Activated CD4-positive, alpha-beta T cell treated with anti-CD3 and anti-CD28 coated beads, Interleukin-2, amount 10 ng/mL, durations not matched to agents 7 days and 5 days (primary cell): ENCODE measurements at regions not wholly inside any gene's neighbourhood (a gene's known extent, or its start where the extent isn't known, plus 50 kb on each side); places are given as distances from the start of the nearest gene placed in this dataset.
"Not testable (repeated sequence)": the region's sequence is repeated elsewhere in the genome, so short reads cannot be mapped to it uniquely, and the experiment has no call there.

Experiments
- CTCF ChIA-PET: fragments of 350-600 bp; sonication (Branson Sonifier 250); formaldehyde crosslinking; loops from one replicate; lab custom pipeline; 2021; ENCODE audit warnings: antibody characterized with exemption; lab: Charles Lee
- POLR2A ChIA-PET: fragments of 350-600 bp; sonication (Branson Sonifier 250); formaldehyde crosslinking; loops from one replicate; lab custom pipeline; 2021; ENCODE audit warnings: antibody characterized with exemption; lab: Charles Lee
- DNase-seq: peaks from one replicate; pipeline ENCODE4 v3.0.0-alpha.2; 2020
- H3K27ac Mint-ChIP-seq: one replicate; pipeline ENCODE4 v1.8.0; 2021; ENCODE audit warnings: mild to moderate bottlenecking, moderate library complexity, mixed read lengths
- H3K27me3 Mint-ChIP-seq: one replicate; pipeline ENCODE4 v1.8.0; 2021; ENCODE audit warnings: mixed read lengths
- H3K36me3 Mint-ChIP-seq: one replicate; pipeline ENCODE4 v1.8.0; 2021; ENCODE audit warnings: low read depth, mixed read lengths
- H3K4me1 Mint-ChIP-seq: one replicate; pipeline ENCODE4 v1.8.0; 2021; ENCODE audit warnings: mixed read lengths
- H3K4me3 Mint-ChIP-seq: one replicate; pipeline ENCODE4 v1.8.0; 2021; ENCODE audit warnings: mild to moderate bottlenecking, moderate library complexity, mixed read lengths
- H3K9me3 Mint-ChIP-seq: one replicate; pipeline ENCODE4 v1.8.0; 2021; ENCODE audit warnings: mixed read lengths

GRCh38 chr1:214123061-214123784 lies 135.4 kb downstream of the PROX1 start:
- Mint-ChIP-seq H3K27me3 (no peaks in the 10 kb centered on the region), H3K36me3 (no peaks in the 10 kb centered on the region), H3K4me1 (peaks cover 3% of the 10 kb centered on the region), H3K9me3 (peaks cover 3% of the 10 kb centered on the region), H3K27ac (no peak overlapping the region), H3K4me3 (no peak overlapping the region)
- POLR2A ChIA-PET: no interaction called here
- CTCF ChIA-PET: interaction anchor here (0.6 to 0.8 kb wide), 5 partner anchors 9 to 370 kb away, joined by 3 to 6 read pairs (median 3); no protein-coding TSS in a partner anchor
- no peak for DNase-seq

GRCh38 chr1:214124281-214124805 lies 136.6 kb downstream of the PROX1 start:
- Mint-ChIP-seq H3K36me3 (no peaks in the 10 kb centered on the region), H3K27ac (no peak overlapping the region), H3K9me3 (no peaks in the 10 kb centered on the region), H3K4me1 (peaks cover 3% of the 10 kb centered on the region), H3K4me3 (no peak overlapping the region), H3K27me3 (no peaks in the 10 kb centered on the region)
- ChIA-PET CTCF (no interaction called here), POLR2A (no interaction called here)
- no peak for DNase-seq

- CTCF ChIA-PET: no interaction called here
Observed at GRCh38 chr1:214124915-214125314, 137.1 kb downstream of the PROX1 start.

GRCh38 chr1:214125819-214126218 lies 138.0 kb downstream of the PROX1 start:
- CTCF ChIA-PET: no interaction called here
- no peak overlapping the region for H3K4me3 Mint-ChIP-seq
- H3K9me3 Mint-ChIP-seq: no peaks in the 10 kb centered on the region
- POLR2A ChIA-PET: no interaction called here
- H3K4me1 Mint-ChIP-seq: peaks cover 3% of the 10 kb centered on the region
- no peak overlapping the region for H3K27ac Mint-ChIP-seq
- no peaks in the 10 kb centered on the region for H3K27me3 Mint-ChIP-seq
- H3K36me3 Mint-ChIP-seq: no peaks in the 10 kb centered on the region
- DNase-seq: no peak

More at GRCh38 chr1:214124915-214125314, 137.1 kb downstream of the PROX1 start:
- H3K36me3 Mint-ChIP-seq: no peaks in the 10 kb centered on the region
- DNase-seq: no peak
- H3K4me3 Mint-ChIP-seq: no peak overlapping the region
- H3K27me3 Mint-ChIP-seq: no peaks in the 10 kb centered on the region
- POLR2A ChIA-PET: no interaction called here
- H3K9me3 Mint-ChIP-seq: no peaks in the 10 kb centered on the region
- no peak overlapping the region for H3K27ac Mint-ChIP-seq
- peaks cover 3% of the 10 kb centered on the region for H3K4me1 Mint-ChIP-seq

GRCh38 chr1:214126697-214127146 lies 138.9 kb downstream of the PROX1 start:
- Mint-ChIP-seq H3K27me3 (no peaks in the 10 kb centered on the region), H3K4me3 (no peak overlapping the region), H3K36me3 (no peaks in the 10 kb centered on the region), H3K9me3 (no peaks in the 10 kb centered on the region), H3K4me1 (peaks cover 3% of the 10 kb centered on the region), H3K27ac (no peak overlapping the region)
- POLR2A ChIA-PET: no interaction called here
- CTCF ChIA-PET: no interaction called here
- DNase-seq: no peak

- POLR2A ChIA-PET: no interaction called here
- H3K4me1 Mint-ChIP-seq: peaks cover 3% of the 10 kb centered on the region
- H3K27ac Mint-ChIP-seq: no peak overlapping the region
Observed at GRCh38 chr1:214127705-214128104, 139.9 kb downstream of the PROX1 start.

GRCh38 chr1:214135886-214136285 lies 145.1 kb upstream of the SMYD2 start:
- ChIA-PET POLR2A (no interaction called here), CTCF (no interaction called here)
- DNase-seq: no peak
- no peaks in the 10 kb centered on the region for H3K4me1 Mint-ChIP-seq
- H3K27ac Mint-ChIP-seq: no peak overlapping the region
- no peak overlapping the region for H3K4me3 Mint-ChIP-seq
- no peaks in the 10 kb centered on the region for H3K9me3 Mint-ChIP-seq
- no peaks in the 10 kb centered on the region for H3K27me3 Mint-ChIP-seq
- H3K36me3 Mint-ChIP-seq: no peaks in the 10 kb centered on the region

More at GRCh38 chr1:214127705-214128104, 139.9 kb downstream of the PROX1 start:
- no peak for DNase-seq
- Mint-ChIP-seq H3K27me3 (no peaks in the 10 kb centered on the region), H3K4me3 (no peak overlapping the region), H3K9me3 (no peaks in the 10 kb centered on the region), H3K36me3 (no peaks in the 10 kb centered on the region)
- CTCF ChIA-PET: no interaction called here

- Mint-ChIP-seq H3K9me3 (no peaks in the 10 kb centered on the region), H3K4me3 (no peak overlapping the region), H3K27ac (no peak overlapping the region), H3K4me1 (no peaks in the 10 kb centered on the region), H3K27me3 (no peaks in the 10 kb centered on the region), H3K36me3 (no peaks in the 10 kb centered on the region)
- no peak for DNase-seq
- ChIA-PET CTCF (interaction anchor here (0.6 kb wide), 2 partner anchors 13 to 1415 kb away, joined by 3 read pairs; no protein-coding TSS in a partner anchor), POLR2A (no interaction called here)
Observed at GRCh38 chr1:214136324-214136919, 144.5 kb upstream of the SMYD2 start.

GRCh38 chr1:214141486-214141885 lies 139.5 kb upstream of the SMYD2 start:
- Mint-ChIP-seq H3K4me1 (no peaks in the 10 kb centered on the region), H3K27me3 (no peaks in the 10 kb centered on the region), H3K9me3 (no peaks in the 10 kb centered on the region), H3K4me3 (no peak overlapping the region), H3K27ac (no peak overlapping the region), H3K36me3 (no peaks in the 10 kb centered on the region)
- ChIA-PET POLR2A (no interaction called here), CTCF (no interaction called here)
- DNase-seq: no peak

GRCh38 chr1:214143006-214143992 lies 137.7 kb upstream of the SMYD2 start:
- Mint-ChIP-seq H3K9me3 (no peaks in the 10 kb centered on the region), H3K4me1 (no peaks in the 10 kb centered on the region), H3K27ac (no peak overlapping the region), H3K4me3 (no peak overlapping the region), H3K27me3 (peaks cover 2% of the 10 kb centered on the region), H3K36me3 (no peaks in the 10 kb centered on the region)
- CTCF ChIA-PET: no interaction called here
- POLR2A ChIA-PET: no interaction called here
- DNase-seq: no peak

GRCh38 chr1:214144521-214144920 lies 136.4 kb upstream of the SMYD2 start:
- H3K4me1 Mint-ChIP-seq, H3K27me3 Mint-ChIP-seq, DNase-seq, CTCF ChIA-PET, H3K4me3 Mint-ChIP-seq, H3K9me3 Mint-ChIP-seq, H3K36me3 Mint-ChIP-seq, POLR2A ChIA-PET, H3K27ac Mint-ChIP-seq: not testable (repeated sequence)

GRCh38 chr1:214146523-214146922 lies 134.4 kb upstream of the SMYD2 start:
- no peak for DNase-seq
- no peak overlapping the region for H3K4me3 Mint-ChIP-seq
- H3K27me3 Mint-ChIP-seq: peaks cover 2% of the 10 kb centered on the region
- H3K9me3 Mint-ChIP-seq: no peaks in the 10 kb centered on the region
- ChIA-PET POLR2A (no interaction called here), CTCF (no interaction called here)
- no peaks in the 10 kb centered on the region for H3K36me3 Mint-ChIP-seq
- H3K27ac Mint-ChIP-seq: no peak overlapping the region
- no peaks in the 10 kb centered on the region for H3K4me1 Mint-ChIP-seq
